Mesodermal cell (in vitro differentiated cells): ENCODE measurements at regions not wholly inside any gene's neighbourhood (a gene's known extent, or its start where the extent isn't known, plus 50 kb on each side); places are given as distances from the start of the nearest gene placed in this dataset.

ENCODE experiments used
- H3K27ac ChIP-seq: 2 replicates; pipeline ENCODE4 v1.7.0; 2013; ENCODE audit warnings: mild to moderate bottlenecking, low read depth, low read length, moderate library complexity; ENCODE audit not compliant: severe bottlenecking
- H3K36me3 ChIP-seq: 2 replicates; pipeline ENCODE4 v1.7.1; 2013; ENCODE audit warnings: mild to moderate bottlenecking, low read length, moderate library complexity; ENCODE audit not compliant: control insufficient read depth, insufficient read depth
- H3K4me1 ChIP-seq: one replicate; pipeline ENCODE4 v1.7.1; 2013; ENCODE audit warnings: mild to moderate bottlenecking, low read length; ENCODE audit not compliant: insufficient read depth, control insufficient read depth, poor library complexity, severe bottlenecking
- H3K4me3 ChIP-seq: 2 replicates; pipeline ENCODE4 v1.7.0; 2013; ENCODE audit warnings: low read length, control low read depth, mild to moderate bottlenecking; ENCODE audit not compliant: insufficient read depth, poor library complexity, severe bottlenecking; ENCODE audit errors: extremely low read depth
- H3K9me3 ChIP-seq: 2 replicates; pipeline ENCODE4 v1.7.1; 2013; ENCODE audit warnings: mild to moderate bottlenecking, low read length, moderate library complexity; ENCODE audit not compliant: control insufficient read depth
- WGBS, 2 experiments: methylation state at CpG; one replicate each; pipeline ENCODE4 v1.1.5; 2013; ENCODE audit warnings: missing lambda C conversion rate in 2 of 2; ENCODE audit not compliant: insufficient coverage in 2 of 2; 5-methylcytosine and 5-hydroxymethylcytosine counted together

DNA sequence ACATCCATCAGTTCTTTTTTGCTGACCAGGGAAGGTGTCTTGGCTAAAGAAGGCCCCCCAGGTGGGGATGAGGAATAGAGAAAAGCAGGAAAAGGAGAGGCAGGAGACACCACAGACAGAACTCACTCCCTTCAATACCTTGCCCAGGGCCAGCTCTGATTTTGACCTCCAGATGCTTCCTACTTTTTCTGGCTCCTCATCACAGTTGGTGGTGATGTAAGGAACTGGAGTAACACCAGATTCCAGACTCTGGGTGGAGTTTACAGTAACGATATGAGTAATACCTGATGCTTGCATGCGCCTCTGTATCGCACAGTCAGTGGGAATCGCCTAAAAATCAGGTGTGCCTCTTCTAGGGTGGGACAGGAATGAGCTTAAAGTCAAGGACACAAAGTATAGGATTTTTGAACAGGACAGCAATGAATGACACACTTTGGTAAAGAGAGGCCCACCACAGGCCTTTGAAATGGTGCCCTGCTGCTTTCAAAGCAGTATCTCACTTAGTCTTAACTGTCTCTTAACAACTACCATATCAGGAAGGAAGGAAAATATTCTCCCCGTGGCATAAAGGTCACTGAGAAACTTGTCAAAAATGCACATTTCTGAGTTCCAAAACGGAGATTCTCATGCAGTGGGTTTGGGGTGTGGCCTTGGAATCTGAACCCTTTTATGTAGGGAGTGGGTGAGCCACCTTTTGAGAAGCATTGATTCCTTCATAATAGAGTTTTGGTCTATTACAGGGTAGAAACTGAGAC is 140.8 kb downstream of the SNX19 start:
- Histone ChIP-seq H3K36me3 (no peaks in the 10 kb centered on the region), H3K27ac (no peak overlapping the region), H3K9me3 (no peaks in the 10 kb centered on the region), H3K4me3 (no peak overlapping the region), H3K4me1 (peaks cover 8% of the 10 kb centered on the region)
- 87 to 90% methylated on average over 4 to 5 of the region's 6 CpGs for WGBS, 2 experiments

DNA sequence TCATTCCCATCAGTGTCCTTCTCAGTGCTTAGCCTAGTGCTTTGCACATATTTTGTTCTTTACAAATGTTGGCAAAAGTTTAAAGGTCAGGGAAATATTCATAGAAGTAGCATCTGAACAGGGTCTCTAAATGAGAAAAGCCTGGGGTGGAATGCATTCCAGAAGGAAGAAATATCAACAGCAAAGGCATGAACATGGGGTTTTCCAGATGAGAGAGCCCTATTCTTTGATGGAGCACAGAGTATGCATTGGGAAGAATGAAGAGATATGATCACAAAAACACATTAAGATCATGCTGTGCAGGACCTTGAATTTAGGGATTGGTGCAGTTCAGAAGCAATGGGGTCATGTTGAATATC is 140.2 kb downstream of the SNX19 start:
- H3K27ac ChIP-seq: no peak overlapping the region
- no peaks in the 10 kb centered on the region for H3K9me3 ChIP-seq
- peaks cover 8% of the 10 kb centered on the region for H3K4me1 ChIP-seq
- no peaks in the 10 kb centered on the region for H3K36me3 ChIP-seq
- H3K4me3 ChIP-seq: no peak overlapping the region

DNA sequence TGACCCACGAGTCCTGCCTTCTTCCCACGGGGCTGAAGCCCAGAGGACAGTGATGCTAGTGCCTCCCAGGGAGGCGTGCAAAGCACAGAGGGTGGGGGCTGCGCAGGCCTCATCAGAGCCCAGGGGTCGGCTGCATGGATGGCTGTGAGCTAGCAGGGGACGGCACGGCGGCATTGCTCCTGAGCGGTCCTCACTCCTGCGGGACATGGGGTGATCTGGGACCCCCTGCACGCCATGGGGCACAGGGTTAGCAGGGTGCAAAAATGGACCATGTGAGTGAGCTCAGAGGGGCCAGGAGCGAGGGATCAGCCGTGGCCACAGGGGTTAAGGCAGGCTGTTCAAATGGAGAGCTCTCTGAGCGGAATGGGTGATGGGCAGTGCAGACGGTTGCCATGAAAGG is 138.3 kb downstream of the SNX19 start:
- Histone ChIP-seq H3K4me3 (no peak overlapping the region), H3K9me3 (no peaks in the 10 kb centered on the region), H3K4me1 (peaks cover 10% of the 10 kb centered on the region), H3K36me3 (no peaks in the 10 kb centered on the region), H3K27ac (no peak overlapping the region)
- 94 to 95% methylated on average over 14 to 15 of the region's 15 CpGs for WGBS, 2 experiments

GRCh38 chr11:130778705-130779104 is 137.6 kb downstream of the SNX19 start:
- Histone ChIP-seq H3K9me3 (no peaks in the 10 kb centered on the region), H3K4me1 (peaks cover 16% of the 10 kb centered on the region), H3K27ac (no peak overlapping the region), H3K4me3 (no peak overlapping the region), H3K36me3 (no peaks in the 10 kb centered on the region)

DNA sequence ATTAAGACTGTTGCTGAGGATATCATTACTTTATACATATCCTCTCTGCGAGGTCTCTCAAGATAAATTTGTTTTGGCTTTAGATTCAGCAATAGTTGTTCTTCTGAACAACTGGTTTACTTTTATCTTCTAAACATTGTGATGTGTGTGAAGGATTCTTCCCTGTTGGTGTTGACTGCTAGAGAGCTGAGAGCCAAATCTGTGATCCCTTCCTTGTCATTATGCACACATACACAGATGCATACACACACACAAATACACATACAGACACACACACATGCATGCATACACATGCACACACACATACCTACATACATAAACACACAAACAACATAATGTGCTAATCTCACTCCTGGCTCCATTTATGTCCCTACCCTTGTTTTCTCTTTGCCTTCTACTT is 137.0 kb downstream of the SNX19 start:
- Histone ChIP-seq H3K4me3 (no peak overlapping the region), H3K4me1 (peaks cover 17% of the 10 kb centered on the region), H3K9me3 (no peaks in the 10 kb centered on the region), H3K27ac (no peak overlapping the region), H3K36me3 (no peaks in the 10 kb centered on the region)
- no CpG with 5 or more reads among the region's 1 CpG for WGBS, 2 experiments

DNA sequence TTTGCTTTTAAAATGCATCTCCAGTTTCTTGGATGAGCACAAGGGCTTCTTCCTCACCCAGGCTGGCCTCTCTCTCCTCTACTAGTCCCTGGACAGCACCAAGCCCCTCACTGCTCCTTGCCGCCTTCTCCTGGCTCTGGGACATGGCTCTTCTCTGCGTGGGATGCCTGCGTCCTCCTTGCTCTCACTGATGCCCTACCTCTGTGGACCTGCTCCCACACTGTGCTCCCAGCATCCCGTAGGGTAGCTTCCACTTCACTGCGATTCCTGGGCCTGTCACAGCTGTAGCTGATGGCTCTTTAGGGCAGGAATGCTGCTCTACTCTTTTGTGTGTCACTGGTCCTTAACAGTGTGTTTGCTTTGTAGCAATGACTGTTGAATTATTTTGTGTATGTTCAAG is 136.3 kb downstream of the SNX19 start:
- Histone ChIP-seq H3K9me3 (no peaks in the 10 kb centered on the region), H3K36me3 (no peaks in the 10 kb centered on the region), H3K4me3 (no peak overlapping the region), H3K27ac (no peak overlapping the region), H3K4me1 (peaks cover 17% of the 10 kb centered on the region)
- WGBS, 2 experiments: 94% methylated on average over 3 to 5 of the region's 5 CpGs

DNA sequence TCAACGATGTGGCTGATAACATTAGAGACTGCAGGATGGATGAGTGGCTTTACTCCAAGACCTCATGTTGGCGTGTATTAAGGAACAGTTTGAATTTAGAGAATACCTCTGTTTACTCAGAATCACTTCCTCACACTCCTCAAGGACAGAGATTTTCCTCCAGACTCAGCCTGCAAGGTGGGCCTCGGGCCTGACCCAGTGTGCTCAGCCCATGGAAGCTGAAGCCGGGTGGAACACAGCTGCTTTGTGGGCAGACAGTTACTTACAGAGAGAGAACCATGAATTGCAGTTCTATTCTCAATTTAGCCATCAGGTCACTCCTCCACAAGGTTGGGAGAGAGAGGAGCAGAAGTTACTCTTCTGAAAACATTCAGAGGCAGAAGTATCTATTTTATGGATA is 135.8 kb downstream of the SNX19 start:
- Histone ChIP-seq H3K4me3 (no peak overlapping the region), H3K36me3 (no peaks in the 10 kb centered on the region), H3K9me3 (no peaks in the 10 kb centered on the region), H3K27ac (no peak overlapping the region), H3K4me1 (peaks cover 17% of the 10 kb centered on the region)
- 92 to 100% methylated on average over 2 of the region's 4 CpGs for WGBS, 2 experiments

- H3K4me3 ChIP-seq: no peak overlapping the region
- no peaks in the 10 kb centered on the region for H3K9me3 ChIP-seq
- H3K27ac ChIP-seq: peak overlapping the region; percentile 66
- no peaks in the 10 kb centered on the region for H3K36me3 ChIP-seq
- 60 to 88% methylated on average over 1 of the region's 2 CpGs for WGBS, 2 experiments
- H3K4me1 ChIP-seq: peaks cover 19% of the 10 kb centered on the region
These were observed 134.3 kb downstream of the SNX19 start for GRCh38 chr11:130781931-130782330.

DNA sequence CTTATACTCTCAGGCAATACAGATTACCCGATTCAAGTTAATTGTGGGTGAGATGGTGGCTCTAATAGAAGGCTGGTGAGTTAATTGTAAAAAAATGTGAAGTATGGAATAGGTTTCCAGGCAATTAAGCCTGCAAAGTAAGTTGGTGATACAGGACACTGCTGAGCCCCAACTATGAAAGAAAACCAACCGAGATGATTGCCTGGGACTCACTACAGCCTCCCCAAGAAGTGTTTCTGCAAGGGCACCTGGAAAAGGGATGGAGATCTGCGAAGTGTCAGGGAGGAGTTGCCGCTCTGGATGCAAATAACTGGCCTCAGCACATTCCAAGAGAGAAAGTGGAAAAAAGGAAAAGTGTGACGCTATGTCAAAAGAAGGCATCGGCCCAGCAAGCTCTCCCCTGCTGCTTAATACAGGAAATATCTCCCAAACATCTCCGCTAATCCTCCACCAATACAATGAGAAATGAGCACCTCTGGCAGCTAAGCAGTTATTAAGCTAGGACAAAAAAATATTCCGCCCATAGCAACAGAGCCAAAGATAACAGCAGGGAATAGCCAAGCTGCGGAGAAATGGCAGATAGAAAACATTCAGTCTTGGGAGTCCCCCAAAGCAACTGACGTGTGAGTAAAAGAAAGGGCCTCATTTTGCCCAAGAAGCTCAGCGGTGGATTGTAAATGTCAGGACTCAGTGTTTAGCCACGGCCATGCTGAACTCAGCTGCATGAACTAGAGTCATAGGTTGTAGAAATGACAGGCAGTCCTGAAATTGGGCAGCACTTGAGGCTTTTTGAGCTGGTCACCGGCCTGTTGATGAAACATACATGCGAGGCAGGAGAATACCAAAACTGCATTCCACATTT is 133.7 kb downstream of the SNX19 start:
- H3K4me1 ChIP-seq: peaks cover 25% of the 10 kb centered on the region
- peak overlapping the region; percentile 66 for H3K27ac ChIP-seq
- no peaks in the 10 kb centered on the region for H3K36me3 ChIP-seq
- no peak overlapping the region for H3K4me3 ChIP-seq
- no peaks in the 10 kb centered on the region for H3K9me3 ChIP-seq
- WGBS, 2 experiments: 49 to 74% methylated on average over 7 to 9 of the region's 14 CpGs

GRCh38 chr11:130783323-130783722 is 133.0 kb downstream of the SNX19 start:
- WGBS, 2 experiments: 100% methylated on average over 1 of the region's 2 CpGs; no CpG with 5 or more reads in 1 of the 2 experiments
- Histone ChIP-seq H3K27ac (peak overlapping the region; percentile 66), H3K36me3 (no peaks in the 10 kb centered on the region), H3K9me3 (no peaks in the 10 kb centered on the region), H3K4me3 (no peak overlapping the region), H3K4me1 (peaks cover 25% of the 10 kb centered on the region)
